Colon (tissue), 2 donors: ENCODE measurements at regions not wholly inside any gene's neighbourhood (a gene's known extent, or its start where the extent isn't known, plus 50 kb on each side); places are given as distances from the start of the nearest gene placed in this dataset.
"Not testable (repeated sequence)": the region's sequence is repeated elsewhere in the genome, so short reads cannot be mapped to it uniquely, and the experiment has no call there.

ENCODE experiments used
- FAIRE-seq: peaks from 2 replicates; lab custom pipeline; 2012; peaks lifted over from hg19 to GRCh38; lab: Jason Lieb, UNC
- donor health status: control.
- donor health status: control.

GRCh38 chr1:47663286-47663685, 225.4 kb downstream of the FOXD2 start:
- no peak for FAIRE-seq

DNA sequence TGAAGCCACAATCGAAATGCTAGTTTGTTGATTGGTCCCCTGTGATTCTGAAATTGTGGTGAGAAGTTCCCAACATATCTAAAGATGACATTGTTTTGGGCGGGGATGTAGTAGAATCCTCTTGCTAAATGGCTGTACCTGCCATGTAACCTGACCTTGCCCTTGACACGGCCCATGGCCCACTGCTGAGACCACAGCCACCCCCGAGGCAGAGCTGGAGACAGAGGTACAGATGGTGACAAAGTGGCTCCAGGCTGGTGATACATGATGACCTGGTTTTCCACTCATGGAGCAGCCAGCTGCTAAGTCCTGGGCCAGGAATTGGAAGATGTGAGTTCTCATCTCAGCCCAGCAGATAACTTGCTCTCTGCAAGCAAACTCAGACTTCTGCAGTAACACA, 226.5 kb downstream of the FOXD2 start:
- no peak for FAIRE-seq

- FAIRE-seq: not testable (repeated sequence)
Measured at GRCh38 chr1:47664896-47665295, 227.1 kb downstream of the FOXD2 start.

DNA sequence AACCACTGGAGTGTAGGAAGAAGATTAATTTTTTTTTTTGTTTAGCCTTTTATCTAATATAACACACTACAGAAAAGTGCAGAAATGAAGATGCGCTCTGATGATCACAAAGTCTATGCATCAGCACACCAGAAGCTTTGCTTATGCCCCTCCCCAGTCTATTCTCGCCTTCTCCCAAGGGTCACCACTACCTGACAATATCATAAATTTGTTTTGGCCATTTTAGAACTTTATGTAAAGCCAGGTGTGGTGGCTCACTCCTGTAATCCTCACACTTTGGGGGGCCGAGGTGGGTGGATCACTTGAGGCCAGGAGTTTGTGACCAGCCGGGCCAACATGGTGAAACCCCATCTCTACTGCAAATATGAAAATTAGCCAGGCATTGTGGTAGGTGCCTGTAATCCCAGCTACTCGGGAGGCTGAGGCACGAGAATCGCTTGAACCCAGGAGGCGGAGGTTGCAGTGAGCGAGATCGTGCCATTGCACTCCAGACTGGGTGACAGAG, 231.3 kb downstream of the FOXD2 start:
- FAIRE-seq: no peak

DNA sequence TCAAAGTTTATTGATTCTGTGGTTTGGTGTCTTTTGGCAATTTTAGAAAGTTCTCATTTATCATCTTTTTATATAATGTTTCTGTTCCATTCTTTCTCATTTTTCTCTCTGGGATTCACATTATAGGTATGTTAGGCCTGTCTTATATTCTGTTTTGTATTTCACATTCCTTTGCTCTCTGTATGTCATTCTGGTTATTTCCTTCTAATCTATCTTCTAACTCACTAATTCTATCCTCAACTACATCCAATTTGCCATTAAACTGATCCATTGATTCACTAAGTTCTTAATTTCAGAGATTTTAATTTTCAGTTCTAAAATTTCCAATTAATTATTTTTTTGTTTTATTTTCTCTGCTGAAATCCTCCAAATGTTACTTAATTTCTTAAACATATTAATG, 234.8 kb downstream of the FOXD2 start:
- no peak for FAIRE-seq

DNA sequence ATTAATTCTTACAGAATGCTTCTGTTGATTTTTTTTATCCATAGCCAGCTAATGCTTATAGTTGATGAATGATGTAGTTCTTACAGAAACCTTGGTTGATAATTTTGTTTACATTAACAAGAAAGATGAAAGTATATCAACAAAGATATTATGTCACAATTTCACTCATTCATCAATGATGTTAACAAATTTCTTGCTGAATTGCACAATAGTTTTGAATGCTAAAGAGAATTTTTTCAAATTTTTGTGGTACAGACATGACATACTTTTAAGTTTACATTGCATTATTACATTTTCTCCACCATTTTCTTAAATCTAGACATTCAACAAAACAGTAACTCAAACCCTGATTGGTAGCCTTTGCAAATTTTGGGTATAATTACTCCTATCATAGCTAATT, 236.3 kb downstream of the FOXD2 start:
- no peak for FAIRE-seq

GRCh38 chr1:47675047-47675675, 237.3 kb downstream of the FOXD2 start:
- no peak for FAIRE-seq

- FAIRE-seq: no peak
Measured at GRCh38 chr1:47675721-47676120, 237.9 kb downstream of the FOXD2 start.

DNA sequence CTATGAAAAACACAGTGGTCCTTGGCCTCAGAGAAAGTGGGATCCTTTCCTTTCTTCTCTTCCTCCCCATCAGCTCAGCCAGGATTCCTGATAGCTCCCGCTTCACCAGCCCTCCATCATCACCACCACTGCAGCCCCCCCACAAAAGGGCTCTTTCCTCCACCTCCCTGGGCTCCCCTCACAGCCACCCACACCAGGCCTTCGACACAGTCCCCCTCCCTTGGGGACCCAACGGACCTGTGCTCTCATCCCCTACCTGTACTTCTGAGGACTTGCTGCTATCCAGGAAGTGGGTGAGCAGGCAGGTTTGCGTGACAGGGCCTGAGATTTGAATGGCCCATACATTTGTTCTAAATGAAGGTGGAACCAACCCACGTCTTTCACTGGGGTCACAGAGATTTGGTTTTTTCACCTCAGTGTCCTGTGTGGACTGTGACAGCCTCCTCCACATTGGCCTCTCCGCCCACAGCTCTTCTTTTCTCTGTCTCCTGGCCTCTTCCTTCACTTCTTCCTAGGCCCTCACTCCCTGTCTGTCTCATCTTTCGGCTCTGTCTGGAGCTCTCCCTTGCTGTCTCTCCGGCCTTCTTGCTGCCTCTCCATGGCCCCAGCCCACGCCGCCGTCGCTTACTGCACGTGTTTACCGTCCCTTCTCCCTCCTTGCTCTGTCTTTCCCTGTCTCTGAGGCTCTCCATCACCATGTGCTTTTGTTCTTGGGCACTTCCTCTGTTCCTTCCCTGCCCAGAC, 238.6 kb downstream of the FOXD2 start:
- FAIRE-seq: no peak

GRCh38 chr1:47677241-47677940, 239.5 kb downstream of the FOXD2 start:
- FAIRE-seq: no peak

DNA sequence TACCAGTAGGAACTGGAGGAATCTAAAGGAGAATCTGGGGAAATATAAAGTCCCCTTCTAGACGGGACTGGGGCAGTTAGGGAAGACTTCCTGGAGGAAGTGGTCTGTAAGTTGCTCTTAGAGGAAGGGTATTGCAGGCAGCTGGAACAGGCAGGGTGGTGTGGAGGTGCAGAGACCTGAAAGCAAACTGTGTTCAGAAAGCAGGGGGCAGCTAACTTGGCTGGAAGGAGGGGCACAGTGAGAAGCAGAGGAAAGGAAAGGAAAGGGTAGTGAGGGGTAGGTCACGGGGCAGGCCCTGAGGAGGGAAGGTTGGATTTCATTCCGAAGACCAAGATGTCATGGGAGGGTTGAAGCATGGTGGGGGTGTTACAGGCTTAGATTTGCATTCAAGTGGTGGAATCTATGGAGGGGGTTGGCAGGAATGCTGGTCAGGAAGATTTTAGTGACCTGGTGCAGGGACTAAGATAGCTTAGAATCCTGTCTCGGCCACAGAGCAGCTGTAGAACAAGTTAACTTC, 240.7 kb downstream of the FOXD2 start:
- no peak for FAIRE-seq

- FAIRE-seq: no peak
Measured at GRCh38 chr1:47679301-47679791, 241.5 kb downstream of the FOXD2 start.

DNA sequence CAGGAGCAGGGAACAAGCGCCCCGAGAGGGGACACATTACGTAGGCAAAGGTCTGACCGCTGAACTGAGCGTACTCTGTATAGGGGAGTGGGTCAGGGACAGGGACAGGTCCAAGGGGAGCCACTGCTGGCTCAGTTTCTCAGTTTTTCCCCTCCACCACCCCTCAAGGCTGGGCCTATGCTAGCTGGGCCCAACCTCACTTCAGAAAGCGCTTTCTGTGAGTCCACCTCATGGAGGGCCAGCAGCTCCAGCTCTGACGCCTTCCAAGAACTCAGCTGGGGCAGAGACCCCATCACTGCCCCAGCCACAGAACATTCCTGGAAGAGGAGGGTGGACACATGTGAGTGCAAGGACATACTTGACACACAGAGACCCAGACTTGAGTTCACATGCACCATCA, 242.0 kb downstream of the FOXD2 start:
- no peak for FAIRE-seq

DNA sequence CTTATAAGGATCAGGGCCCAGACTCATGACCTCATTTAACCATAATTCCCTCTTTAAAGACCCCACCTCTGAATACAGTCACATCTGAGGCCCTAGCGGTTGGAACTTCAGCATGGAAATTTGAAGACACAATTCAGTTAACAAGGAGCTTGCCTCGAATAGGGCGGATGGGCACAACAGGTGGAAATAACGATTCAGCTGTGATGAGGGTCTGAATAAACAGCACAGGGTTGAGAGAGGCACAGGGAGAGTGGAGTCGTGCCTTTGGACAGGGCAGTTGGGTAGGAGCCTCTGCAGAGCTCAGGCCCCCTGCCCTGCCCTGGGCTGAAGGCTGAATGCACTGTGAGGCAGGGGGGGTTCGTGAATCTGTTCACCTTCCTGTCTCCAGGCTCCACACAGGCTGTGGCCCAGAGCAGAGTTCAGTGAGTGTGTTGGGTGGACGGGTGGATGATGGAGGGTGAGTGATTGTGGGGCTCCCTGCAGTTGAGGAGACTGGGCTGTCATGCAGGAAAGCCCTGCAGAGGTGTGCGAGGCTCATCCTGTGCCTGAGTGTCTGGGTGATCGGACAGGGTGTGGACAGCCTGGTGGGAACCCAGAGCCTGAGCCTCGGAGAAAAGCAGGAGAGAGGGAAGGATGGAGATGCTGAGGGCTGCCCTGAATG, 243.1 kb downstream of the FOXD2 start:
- no peak for FAIRE-seq

DNA sequence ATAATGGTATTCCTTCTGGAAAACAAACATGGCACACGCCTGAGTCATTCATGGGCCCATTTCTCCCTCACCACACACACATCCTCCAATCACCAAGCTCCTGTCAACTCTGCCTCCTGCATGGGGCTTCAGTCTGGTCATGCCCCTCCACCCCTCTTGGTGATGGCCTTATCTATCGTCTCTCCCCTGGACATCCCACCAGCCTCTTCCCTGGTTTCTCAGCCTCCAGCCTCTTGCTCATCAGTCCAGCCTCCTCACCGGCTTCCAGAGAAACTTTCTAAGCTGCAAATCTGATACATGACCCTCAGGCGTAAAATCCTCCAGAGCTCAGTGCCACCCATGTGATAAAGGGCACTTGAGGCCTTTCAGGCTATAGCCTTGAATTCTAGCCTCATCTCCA, 243.9 kb downstream of the FOXD2 start:
- FAIRE-seq: no peak

GRCh38 chr1:47682198-47682597, 244.4 kb downstream of the FOXD2 start:
- FAIRE-seq: no peak

DNA sequence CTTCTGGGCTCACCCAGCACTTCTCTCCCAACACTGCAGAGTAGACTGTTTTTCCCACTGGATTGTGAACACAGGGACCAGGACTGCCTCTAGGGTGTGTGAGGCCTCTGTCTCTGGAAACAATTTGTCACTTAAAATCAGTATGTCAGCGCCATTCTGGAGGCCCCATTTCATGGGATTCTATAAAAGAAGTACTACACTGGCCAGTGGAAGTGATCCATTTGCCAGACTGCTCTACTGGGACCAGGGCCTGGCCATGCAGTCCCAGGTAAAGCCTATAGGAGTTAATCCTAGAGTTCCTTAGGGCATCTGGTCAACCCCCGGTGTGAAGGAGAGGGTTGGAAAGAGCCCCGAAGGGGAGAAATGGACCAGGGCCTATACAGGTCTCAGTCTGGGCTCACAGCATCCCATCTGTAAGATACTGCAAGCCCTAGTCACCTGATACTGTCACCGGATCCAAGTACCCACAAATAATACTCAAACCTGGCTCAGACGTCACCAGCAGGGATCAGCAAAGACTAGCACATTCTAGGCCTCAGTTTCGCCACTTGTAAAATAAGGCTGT, 245.0 kb downstream of the FOXD2 start:
- FAIRE-seq: no peak

- FAIRE-seq: no peak
Measured at GRCh38 chr1:47683401-47683800, 245.6 kb downstream of the FOXD2 start.

DNA sequence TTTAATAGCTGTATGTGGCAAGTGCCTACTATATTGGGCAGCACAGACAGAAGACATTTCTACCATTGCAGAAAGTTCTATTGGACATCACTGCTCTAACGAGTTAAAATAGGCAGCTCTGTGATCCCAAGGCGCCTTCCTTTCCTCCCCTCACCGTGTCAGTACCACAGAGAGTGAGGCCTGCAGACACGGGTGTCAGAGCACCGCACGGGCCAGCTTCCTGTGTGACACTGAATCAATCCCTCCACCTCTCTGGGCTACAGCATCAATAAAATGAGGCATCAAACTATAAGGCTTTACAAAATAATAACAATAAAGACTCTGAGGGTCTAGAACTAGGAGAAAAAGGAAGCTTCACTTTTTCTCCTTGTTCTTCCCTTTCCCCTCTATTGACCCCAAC, 246.7 kb downstream of the FOXD2 start:
- FAIRE-seq: no peak

DNA sequence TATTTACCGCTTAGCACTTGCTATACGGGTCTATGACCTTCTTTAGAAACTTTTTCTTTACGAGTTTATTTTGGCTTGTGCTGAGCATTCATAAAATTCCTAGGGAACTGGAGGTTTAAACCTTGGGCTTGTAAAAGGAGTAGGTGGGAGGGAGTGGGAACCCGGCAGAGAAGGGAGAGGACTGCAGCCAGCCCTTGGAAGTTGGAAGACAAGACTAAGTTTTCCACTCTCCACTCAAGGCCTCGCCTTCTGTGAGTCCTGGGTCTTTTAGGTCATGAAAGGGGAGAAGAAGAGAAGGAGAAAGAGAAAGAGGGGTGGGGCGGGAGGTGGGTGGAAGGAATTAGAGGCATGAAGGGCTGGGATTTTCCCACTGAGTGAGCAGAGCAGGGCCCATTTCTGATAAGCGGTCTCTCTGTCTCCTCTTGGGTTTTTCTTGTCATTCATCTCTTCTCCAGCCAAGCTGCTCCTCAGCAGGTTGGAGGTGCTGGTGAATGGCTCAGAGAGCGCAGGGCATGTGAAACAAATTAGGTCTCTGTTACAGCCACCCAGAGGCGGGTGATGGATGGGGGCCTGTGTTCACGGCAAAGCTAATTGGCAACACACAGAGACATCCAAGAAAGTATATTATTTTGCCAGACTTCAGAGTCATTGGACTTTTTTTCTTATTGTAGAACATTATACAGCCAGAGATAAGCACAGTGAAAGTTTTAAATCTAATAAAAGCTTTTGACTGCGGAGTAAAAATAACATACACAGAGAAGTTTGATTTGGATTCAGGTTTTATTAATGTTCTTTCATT, 247.3 kb downstream of the FOXD2 start:
- no peak for FAIRE-seq

DNA sequence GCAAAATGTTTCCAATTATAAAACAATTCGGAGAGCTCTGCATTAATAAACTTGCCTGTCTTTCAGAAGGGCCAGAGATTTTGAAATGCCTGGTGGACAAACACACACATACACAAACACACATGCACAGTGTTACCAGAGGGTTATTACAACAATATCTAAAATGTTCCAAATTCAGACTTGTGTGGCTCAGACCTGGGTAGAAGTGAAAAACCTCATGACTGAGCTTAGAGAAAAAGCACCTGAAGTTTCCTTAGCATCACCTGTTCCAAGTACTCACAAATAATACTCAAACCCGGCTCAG, 247.9 kb downstream of the FOXD2 start:
- no peak for FAIRE-seq
